ENCODE measurements at regions not wholly inside any gene's neighbourhood (a gene's known extent, or its start where the extent isn't known, plus 50 kb on each side); places are given as distances from the start of the nearest gene placed in this dataset.

DNA sequence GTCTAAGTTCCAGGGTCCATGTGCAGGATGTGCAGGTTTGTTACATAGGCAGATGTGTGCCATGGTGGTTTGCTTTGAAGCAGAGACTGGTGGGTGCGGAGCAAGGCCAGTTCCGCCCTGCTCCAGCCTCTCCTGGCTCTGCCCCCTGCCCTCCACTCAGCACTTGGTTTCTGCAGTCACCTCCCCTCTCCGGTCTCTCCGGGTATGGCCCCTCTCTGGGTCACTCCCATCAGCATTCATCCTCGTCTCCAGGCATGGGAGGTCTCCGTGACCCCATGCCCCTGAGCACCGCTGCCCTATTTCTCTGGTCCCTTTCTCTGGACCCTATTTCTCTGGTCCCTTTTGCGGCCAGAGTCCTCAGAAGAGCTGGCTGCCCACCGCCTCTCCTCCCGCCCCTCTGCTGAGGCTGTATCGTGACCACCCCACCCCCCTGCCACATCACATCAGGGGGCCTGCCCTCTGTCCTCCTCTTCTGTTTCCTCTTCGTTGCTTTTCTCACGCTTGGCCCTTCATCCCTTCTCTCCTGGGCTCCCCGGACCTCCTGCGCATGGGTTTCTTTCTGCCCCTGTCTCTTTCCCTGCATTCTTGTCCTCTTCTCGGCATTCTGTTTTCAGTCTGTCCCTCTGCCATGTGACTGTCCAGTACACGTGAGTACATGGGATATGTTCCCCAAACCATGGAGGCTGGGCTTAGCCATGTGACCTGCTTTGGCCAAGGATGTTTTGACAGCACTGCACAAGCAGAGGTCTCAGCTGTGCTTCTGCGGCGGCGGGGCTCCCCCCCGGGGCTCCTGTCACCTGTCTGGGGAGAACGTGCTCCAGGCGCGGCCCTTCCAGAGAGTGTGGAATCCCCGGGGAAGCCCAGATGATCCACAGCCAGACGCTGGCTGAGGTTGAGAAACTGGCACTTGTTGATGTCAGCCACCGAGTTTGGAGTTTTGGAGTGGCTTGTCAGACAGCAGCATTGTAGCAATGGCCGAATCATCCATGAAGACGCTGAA lies 54.4 kb upstream of the C1orf174 start:
- DNase-seq, result no peak

DNA sequence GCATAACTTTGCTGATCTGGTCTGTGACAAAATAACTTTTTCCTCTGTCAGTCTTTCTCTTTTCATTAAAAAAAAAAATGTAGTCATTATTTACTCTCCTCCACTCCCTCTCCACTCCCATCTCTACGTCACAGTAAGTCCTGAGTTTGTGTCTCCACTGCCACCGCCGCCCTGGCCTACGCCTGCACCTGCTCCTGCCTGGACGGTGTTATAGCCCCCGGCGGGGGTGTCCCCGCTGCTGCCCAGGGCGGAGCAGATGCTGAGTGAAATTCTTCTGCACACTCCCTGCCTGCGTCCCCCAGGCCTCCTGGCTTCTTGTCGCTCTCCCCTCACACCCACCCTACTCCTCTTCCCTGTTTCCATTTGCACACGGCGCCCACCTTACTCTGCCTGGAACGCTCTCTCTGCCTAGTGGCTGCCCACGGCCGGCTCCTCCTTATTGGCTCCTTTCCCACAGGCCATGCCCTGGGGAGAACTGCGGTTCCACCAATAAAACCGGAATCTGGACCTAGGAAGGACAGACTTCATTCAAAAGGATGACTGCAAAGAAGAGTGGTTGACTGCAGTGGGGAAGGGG lies 55.2 kb upstream of the C1orf174 start:
- DNase-seq, result no peak

DNA sequence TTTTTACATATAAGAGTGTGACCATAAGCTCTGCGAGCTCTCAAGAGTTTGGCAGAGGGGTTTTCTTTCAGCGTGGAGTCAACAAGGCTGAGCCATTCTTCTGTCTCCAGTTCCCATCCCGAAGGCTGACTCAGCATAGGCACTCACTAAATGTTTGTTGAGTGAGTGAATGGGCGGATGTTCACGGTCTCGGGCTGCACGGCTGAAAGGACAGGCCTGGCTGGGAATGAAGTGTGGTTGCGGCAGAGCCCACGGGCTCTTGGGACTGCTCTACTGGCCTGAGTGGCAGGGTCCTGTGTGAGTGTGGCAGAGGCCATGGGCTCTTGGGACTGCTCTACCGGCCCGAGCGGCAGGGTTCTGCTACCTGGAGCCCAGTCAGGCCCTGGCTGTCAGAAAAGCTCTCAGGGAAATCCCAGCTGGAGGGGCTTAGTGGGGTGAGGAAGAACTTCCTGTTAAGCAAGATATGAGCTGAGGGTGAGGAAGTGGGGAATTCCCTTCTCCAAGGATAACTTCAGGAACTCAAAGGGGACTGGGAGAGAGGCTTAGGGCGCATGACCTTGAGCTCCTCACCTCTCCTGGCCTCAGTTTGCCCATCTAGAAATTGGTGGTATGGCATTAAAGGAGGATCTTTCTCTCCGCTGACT lies 56.6 kb upstream of the C1orf174 start:
- no peak for DNase-seq

- no peak for DNase-seq
These were observed 59.3 kb upstream of the C1orf174 start for GRCh38 chr1:3959361-3959760.

DNA sequence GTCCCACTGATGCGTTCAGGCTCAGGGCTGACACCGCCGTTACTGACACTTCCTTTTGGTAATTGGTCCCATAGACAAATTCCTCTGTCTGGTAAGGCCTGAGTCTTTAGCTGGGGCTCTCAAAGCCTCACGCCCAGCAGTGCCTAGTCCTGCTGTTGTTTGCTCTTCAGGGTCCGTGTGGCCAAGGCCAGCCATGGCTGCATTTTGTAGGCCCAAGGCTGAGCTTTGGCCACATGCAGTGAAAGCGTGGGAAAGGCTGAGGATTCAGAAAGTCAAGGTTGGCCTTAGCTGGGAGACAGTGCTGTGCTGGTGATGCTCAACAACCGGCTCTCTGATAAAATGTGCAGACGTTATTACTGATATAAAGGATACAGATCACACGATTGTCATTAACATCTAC lies 63.5 kb upstream of the C1orf174 start:
- no peak for DNase-seq

- DNase-seq, result no peak
These were observed 65.6 kb upstream of the C1orf174 start for GRCh38 chr1:3965693-3966092.

DNA sequence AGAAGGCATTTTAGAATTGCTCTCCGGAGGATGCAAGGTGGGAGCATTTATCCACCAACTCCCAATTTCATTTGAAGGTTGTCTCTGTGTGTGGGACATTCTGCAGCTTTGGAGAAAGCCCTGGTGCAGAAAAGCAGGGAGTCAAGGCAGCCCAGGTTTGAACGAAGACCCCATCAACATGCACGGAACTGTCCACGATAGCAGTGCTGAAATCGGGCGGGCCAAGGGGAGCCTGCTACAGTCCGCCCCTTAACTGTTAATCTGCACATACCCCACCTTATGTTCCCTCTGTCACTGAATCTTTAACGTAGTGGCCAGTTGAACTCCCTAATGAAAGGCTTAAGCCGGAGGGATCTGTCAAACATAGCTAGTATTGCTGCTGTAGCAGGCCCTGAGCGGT lies 68.8 kb upstream of the C1orf174 start:
- DNase-seq, result no peak

GRCh38 chr1:3971981-3972380 lies 71.9 kb upstream of the C1orf174 start:
- DNase-seq, result no peak

GRCh38 chr1:3975903-3976630 lies 76.0 kb upstream of the C1orf174 start:
- DNase-seq, result no peak

- DNase-seq, result no peak
These were observed 76.7 kb upstream of the C1orf174 start for GRCh38 chr1:3976821-3977220.

- DNase-seq, result no peak
These were observed 78.3 kb upstream of the C1orf174 start for GRCh38 chr1:3978196-3978989.

DNA sequence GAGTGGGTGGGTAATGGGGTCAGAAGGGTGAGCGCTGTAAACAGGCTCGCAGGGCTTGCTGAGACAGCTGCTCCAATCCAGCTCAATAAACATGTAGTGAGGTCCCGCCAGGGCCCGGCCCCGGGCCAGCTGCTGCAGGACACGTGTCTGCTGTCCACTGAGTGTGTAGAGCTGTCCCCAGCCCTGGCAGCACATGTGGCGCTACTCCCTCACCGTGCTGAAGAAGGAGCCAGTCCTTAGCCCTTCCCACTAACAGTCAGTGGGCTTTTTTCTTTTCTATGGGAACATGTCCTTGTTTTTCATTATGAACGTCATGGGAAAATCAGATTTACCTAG lies 78.9 kb upstream of the C1orf174 start:
- peak; percentile 24 for DNase-seq

DNA sequence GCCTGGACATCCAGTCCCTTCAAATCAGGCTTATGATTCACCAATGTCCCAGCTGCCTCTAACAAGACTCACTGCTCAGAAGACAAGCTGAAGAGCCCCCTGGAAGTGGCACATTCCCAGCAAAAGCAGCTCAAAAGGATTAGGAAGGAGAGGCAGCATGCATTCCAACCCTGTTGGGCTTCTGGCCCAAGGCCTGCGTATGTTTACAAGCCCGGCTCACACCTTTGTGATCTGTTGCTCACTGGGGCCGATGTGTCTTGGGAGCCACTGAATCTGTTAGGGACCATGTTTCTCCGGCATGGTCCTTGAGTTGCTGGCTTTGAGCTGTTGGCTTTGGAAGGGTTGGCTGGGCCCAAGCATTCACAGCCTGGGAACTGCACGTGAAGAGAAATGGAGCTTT lies 81.2 kb upstream of the C1orf174 start:
- DNase-seq, result no peak

- DNase-seq, result no peak
These were observed 81.9 kb upstream of the C1orf174 start for GRCh38 chr1:3981746-3982505.

- no peak for DNase-seq
These were observed 83.1 kb upstream of the C1orf174 start for GRCh38 chr1:3983181-3983580.

GRCh38 chr1:3984586-3984985 lies 84.5 kb upstream of the C1orf174 start:
- DNase-seq, result no peak

- no peak for DNase-seq
These were observed 86.7 kb upstream of the C1orf174 start for GRCh38 chr1:3986686-3987218.

- DNase-seq, result no peak
These were observed 87.7 kb upstream of the C1orf174 start for GRCh38 chr1:3987669-3988235.

DNA sequence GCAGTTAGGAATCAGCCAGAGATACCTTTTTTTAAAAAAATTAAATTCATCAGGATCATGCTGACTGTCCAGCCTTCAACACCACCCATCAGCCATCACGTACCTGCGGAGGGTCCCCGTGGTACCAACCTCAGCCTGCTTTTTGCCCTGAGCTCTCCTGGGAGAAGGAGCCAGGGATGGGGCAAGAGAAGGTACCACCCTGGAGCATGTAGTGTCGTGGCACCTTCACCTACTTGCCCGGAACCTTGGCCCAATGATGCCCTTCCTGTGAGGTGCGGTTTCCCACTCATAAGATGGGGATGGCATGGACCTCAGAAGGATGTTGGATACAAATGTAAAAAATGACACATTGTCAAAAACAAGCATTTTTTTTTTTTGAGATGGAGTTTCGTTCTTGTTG lies 88.4 kb upstream of the C1orf174 start:
- no peak for DNase-seq

- DNase-seq, result no peak
These were observed 89.4 kb upstream of the C1orf174 start for GRCh38 chr1:3989465-3989864.

DNA sequence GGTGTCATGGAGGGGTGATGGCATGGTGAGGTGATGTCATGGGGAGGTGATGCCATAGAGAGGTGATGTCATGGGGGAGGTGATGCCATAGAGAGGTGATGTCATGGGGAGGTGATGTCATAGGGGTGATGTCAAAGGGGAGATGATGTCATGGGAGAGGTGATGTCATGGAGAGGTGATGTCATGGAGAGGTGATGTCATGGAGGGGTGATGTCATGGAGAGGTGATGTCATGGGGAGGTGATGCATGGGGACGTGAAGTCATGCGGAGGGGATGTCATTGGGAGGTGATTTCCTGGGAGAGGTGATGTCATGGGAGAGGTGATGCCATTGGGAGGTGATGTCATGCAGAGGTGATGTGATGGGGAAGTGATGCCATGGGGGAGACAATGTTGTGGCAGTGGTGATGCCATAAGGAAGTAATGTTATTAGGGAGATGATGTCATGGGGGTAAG lies 92.1 kb upstream of the C1orf174 start:
- no peak for DNase-seq

Data from hindlimb muscle (tissue), 1 donor.